ENCODE measurements at regions not wholly inside any gene's neighbourhood (a gene's known extent, or its start where the extent isn't known, plus 50 kb on each side); places are given as distances from the start of the nearest gene placed in this dataset.

DNA sequence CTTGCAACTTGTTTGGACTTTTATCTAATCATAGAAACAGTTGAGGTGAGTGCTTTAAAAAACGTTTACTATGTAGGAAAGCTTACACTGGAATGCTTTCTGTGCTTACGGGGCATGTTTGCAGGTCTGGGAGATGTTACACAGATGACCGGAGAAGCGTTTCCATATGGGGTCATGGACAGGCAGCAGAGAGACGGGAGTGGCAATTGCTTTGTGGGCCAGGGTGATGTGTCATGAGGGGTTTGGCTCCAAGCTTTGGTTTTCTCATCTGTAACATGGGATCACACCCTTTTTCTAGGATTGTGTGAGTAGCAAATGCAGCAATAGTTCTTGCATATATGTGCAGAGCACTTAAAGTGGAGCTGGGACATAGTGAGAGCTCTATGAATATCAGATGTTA is 174.8 kb upstream of the MKI67 start:
- Histone ChIP-seq H3K4me1 (no peaks in the 10 kb centered on the region), H3K27ac (no peak overlapping the region), H3K27me3 (no peaks in the 10 kb centered on the region), H3K4me3 (no peak overlapping the region), H3K9me3 (no peaks in the 10 kb centered on the region), H3K36me3 (no peaks in the 10 kb centered on the region)
- ATAC-seq (no peak), DNase-seq (no peak)
- TF ChIP-seq POLR2A (IDR thresholded peaks at IDR 0.05): no peak
- TF ChIP-seq, protein P1, sequence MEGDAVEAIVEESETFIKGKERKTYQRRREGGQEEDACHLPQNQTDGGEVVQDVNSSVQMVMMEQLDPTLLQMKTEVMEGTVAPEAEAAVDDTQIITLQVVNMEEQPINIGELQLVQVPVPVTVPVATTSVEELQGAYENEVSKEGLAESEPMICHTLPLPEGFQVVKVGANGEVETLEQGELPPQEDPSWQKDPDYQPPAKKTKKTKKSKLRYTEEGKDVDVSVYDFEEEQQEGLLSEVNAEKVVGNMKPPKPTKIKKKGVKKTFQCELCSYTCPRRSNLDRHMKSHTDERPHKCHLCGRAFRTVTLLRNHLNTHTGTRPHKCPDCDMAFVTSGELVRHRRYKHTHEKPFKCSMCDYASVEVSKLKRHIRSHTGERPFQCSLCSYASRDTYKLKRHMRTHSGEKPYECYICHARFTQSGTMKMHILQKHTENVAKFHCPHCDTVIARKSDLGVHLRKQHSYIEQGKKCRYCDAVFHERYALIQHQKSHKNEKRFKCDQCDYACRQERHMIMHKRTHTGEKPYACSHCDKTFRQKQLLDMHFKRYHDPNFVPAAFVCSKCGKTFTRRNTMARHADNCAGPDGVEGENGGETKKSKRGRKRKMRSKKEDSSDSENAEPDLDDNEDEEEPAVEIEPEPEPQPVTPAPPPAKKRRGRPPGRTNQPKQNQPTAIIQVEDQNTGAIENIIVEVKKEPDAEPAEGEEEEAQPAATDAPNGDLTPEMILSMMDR (IDR thresholded peaks at IDR 0.05): no peak
- intact Hi-C loops (cut with DNase I): no loop called here
- 60% methylated on average over 5 of the region's 5 CpGs for WGBS (ENCODE audit: insufficient coverage, low coverage, low lambda C conversion rate, missing lambda C conversion rate)

DNA sequence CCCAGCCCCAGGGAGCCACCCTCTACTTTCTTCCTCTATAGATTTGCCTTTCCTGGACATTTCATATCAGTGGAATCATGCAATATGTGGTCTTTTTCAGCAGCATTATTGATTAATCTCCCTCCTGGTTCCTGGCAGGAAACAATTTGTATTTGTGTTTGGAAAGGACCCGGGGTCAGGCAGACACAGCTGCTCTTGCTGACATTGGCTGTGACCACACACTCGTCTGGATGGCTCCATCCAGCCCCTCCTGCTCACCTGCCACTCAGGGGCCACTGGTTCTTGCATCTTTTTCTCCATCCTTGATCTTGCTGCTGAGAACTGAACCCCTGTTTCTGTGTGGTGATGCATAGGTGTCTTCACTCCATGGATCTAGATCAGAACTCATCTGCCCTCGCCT is 176.6 kb upstream of the MKI67 start:
- 30% methylated on average over 3 of the region's 3 CpGs for WGBS (ENCODE audit: insufficient coverage, low coverage, low lambda C conversion rate, missing lambda C conversion rate)
- intact Hi-C loops (cut with DNase I): no loop called here
- TF ChIP-seq, protein P1 (IDR thresholded peaks at IDR 0.05): no peak
- TF ChIP-seq POLR2A (IDR thresholded peaks at IDR 0.05): no peak
- H3K4me3 ChIP-seq: no peak overlapping the region
- ATAC-seq (no peak), DNase-seq (no peak)
- H3K27me3 ChIP-seq: no peaks in the 10 kb centered on the region
- H3K9me3 ChIP-seq: no peaks in the 10 kb centered on the region
- no peak overlapping the region for H3K27ac ChIP-seq
- no peaks in the 10 kb centered on the region for H3K4me1 ChIP-seq
- no peaks in the 10 kb centered on the region for H3K36me3 ChIP-seq

DNA sequence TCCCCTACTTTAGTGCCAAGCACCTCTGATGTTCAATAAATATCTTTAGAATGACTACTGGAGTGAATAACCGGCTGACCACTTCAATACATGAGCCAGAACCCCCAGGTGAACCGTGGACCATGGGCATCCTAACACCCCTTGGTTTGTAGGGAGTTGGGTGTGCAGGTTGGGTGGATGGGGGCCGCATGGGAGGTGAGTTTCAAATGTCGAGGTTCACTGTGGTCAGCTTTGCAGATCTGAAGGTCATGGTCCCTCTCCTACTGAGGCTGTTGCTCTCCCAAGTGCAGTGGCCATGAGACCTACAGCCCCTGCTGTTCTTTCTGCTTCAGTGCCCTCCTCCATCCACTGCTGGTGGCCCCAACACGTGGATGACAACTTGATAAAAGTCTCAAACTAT is 178.0 kb upstream of the MKI67 start:
- H3K9me3 ChIP-seq: no peaks in the 10 kb centered on the region
- H3K27ac ChIP-seq: no peak overlapping the region
- no peak for TF ChIP-seq POLR2A (IDR thresholded peaks at IDR 0.05)
- no peak overlapping the region for H3K4me3 ChIP-seq
- H3K27me3 ChIP-seq: no peaks in the 10 kb centered on the region
- H3K4me1 ChIP-seq: no peaks in the 10 kb centered on the region
- no peaks in the 10 kb centered on the region for H3K36me3 ChIP-seq
- ATAC-seq (no peak), DNase-seq (no peak)
- 40% methylated on average over 2 of the region's 5 CpGs for WGBS (ENCODE audit: insufficient coverage, low coverage, low lambda C conversion rate, missing lambda C conversion rate)
- intact Hi-C loops (cut with DNase I): no loop called here

DNA sequence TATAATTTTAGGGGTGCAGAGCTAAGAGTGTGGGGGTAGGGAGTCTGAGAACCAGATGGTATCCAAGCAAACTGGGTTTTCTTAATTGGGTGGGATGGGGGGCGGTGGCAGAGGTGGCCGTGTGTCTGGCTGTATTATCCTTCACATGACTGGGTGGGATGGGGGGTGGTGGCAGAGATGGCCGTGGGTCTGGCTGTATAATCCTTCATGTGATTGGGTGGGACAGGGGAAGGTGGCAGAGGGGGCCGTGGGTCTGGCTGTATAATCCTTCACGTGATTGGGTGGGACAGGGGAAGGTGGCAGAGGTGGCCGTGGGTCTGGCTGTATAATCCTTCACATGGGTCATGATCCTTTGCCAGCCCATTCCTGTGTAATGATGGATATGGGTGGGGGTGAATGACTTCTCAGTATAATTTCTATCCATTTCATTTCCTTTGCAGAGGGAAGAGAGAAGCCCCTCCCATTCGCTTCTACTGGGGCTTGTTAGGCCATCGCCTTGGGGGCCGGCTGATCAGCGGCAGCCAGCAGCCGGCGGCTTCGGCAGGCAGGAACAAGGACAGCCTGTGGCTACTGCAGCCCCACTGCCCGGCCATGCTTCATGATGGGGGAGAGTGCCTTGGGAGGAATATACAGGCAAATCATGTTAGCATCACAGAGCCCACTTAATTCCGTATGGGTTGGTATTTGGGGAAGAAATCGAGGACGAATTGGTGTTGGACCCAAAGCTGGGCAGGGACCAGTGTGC is 179.6 kb upstream of the MKI67 start:
- Histone ChIP-seq H3K27me3 (no peaks in the 10 kb centered on the region), H3K27ac (no peak overlapping the region), H3K9me3 (no peaks in the 10 kb centered on the region), H3K4me1 (no peaks in the 10 kb centered on the region), H3K4me3 (no peak overlapping the region), H3K36me3 (no peaks in the 10 kb centered on the region)
- ATAC-seq (no peak), DNase-seq (no peak)
- intact Hi-C loops (cut with DNase I): no loop called here
- TF ChIP-seq, protein P1 (IDR thresholded peaks at IDR 0.05): no peak
- no peak for TF ChIP-seq POLR2A (IDR thresholded peaks at IDR 0.05)
- 65% methylated on average over 16 of the region's 17 CpGs for WGBS (ENCODE audit: insufficient coverage, low coverage, low lambda C conversion rate, missing lambda C conversion rate)

DNA sequence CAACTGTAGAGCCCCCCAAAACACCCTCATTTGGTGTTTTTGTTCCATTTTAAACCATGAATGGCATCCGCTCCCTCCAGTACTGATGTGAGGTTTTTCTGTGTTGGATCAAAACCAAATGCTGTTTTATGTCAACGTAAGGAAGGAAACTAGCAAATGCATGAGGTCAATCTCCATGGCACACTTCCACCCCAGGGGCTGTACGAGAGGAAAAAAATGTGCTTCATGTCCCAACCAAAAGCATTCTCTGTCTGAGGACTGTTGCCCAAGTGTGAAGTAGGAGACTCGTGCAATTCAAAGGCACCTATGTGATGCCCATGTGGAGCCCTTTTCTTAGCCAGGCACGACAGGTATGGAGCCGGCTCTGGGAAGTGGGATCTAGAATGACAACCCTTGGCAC is 180.3 kb upstream of the MKI67 start:
- ATAC-seq (no peak), DNase-seq (no peak)
- Histone ChIP-seq H3K27me3 (no peaks in the 10 kb centered on the region), H3K9me3 (no peaks in the 10 kb centered on the region), H3K4me3 (no peak overlapping the region), H3K36me3 (no peaks in the 10 kb centered on the region), H3K27ac (no peak overlapping the region), H3K4me1 (no peaks in the 10 kb centered on the region)
- WGBS (ENCODE audit: insufficient coverage, low coverage, low lambda C conversion rate, missing lambda C conversion rate): 56% methylated on average over 4 of the region's 6 CpGs
- no peak for TF ChIP-seq POLR2A (IDR thresholded peaks at IDR 0.05)
- TF ChIP-seq, protein P1 (IDR thresholded peaks at IDR 0.05): no peak
- intact Hi-C loops (cut with DNase I): no loop called here
